HEK293 (cell line): ENCODE measurements at regions not wholly inside any gene's neighbourhood (a gene's known extent, or its start where the extent isn't known, plus 50 kb on each side); places are given as distances from the start of the nearest gene placed in this dataset.

Source experiments
- PRDM1 ChIP-seq: fragments of 450-650 bp; formaldehyde crosslinking; IDR thresholded peaks from 2 replicates; pipeline ENCODE4; 2016; ENCODE audit warnings: missing biosample characterization, missing genetic modification characterization
- REST ChIP-seq: fragments of 450-650 bp; formaldehyde crosslinking; IDR thresholded peaks from 2 replicates; pipeline ENCODE4 v1.5.1; 2016; ENCODE audit warnings: missing biosample characterization, missing genetic modification characterization
- SCRT1 ChIP-seq: fragments of 450-650 bp; formaldehyde crosslinking; IDR thresholded peaks from 2 replicates; pipeline ENCODE4 v1.5.1; 2016; ENCODE audit warnings: missing biosample characterization, missing genetic modification characterization, borderline replicate concordance
- ZNF24 ChIP-seq: fragments of 450-650 bp; formaldehyde crosslinking; IDR thresholded peaks from 2 replicates; pipeline ENCODE4 v1.5.1; 2016; ENCODE audit warnings: missing biosample characterization, missing genetic modification characterization
- ZNF580 ChIP-seq: fragments of 450-650 bp; formaldehyde crosslinking; IDR thresholded peaks from 2 replicates; pipeline ENCODE4 v1.5.1; 2016; ENCODE audit warnings: missing biosample characterization, missing genetic modification characterization
- ZNF639 ChIP-seq: fragments of 450-650 bp; formaldehyde crosslinking; IDR thresholded peaks from 2 replicates; pipeline ENCODE4 v1.5.1; 2016; ENCODE audit warnings: missing biosample characterization, missing genetic modification characterization
- ZNF776 ChIP-seq: fragments of 450-650 bp; formaldehyde crosslinking; IDR thresholded peaks from 2 replicates; pipeline ENCODE4 v1.5.0; 2017; ENCODE audit warnings: missing biosample characterization, missing genetic modification characterization, borderline replicate concordance
- TF ChIP-seq, protein P1 (sequence below): fragments of 450-650 bp; formaldehyde crosslinking; IDR thresholded peaks from 2 replicates; pipeline ENCODE4 v1.5.1; 2016; ENCODE audit warnings: missing biosample characterization, missing genetic modification characterization
- TF ChIP-seq, protein P2 (sequence below): fragments of 450-650 bp; formaldehyde crosslinking; IDR thresholded peaks from 2 replicates; pipeline ENCODE4 v1.5.1; 2016; ENCODE audit warnings: missing biosample characterization, missing genetic modification characterization, low read depth

- TF ChIP-seq, protein P1, sequence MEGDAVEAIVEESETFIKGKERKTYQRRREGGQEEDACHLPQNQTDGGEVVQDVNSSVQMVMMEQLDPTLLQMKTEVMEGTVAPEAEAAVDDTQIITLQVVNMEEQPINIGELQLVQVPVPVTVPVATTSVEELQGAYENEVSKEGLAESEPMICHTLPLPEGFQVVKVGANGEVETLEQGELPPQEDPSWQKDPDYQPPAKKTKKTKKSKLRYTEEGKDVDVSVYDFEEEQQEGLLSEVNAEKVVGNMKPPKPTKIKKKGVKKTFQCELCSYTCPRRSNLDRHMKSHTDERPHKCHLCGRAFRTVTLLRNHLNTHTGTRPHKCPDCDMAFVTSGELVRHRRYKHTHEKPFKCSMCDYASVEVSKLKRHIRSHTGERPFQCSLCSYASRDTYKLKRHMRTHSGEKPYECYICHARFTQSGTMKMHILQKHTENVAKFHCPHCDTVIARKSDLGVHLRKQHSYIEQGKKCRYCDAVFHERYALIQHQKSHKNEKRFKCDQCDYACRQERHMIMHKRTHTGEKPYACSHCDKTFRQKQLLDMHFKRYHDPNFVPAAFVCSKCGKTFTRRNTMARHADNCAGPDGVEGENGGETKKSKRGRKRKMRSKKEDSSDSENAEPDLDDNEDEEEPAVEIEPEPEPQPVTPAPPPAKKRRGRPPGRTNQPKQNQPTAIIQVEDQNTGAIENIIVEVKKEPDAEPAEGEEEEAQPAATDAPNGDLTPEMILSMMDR, result no peak
- TF ChIP-seq REST (tag by site-specific recombination) (no peak), ZNF24 (no peak), ZNF639 (tag by site-specific recombination) (no peak), SCRT1 (no peak), ZNF776 (no peak), ZNF580 (tag by site-specific recombination) (no peak), PRDM1 (tag by site-specific recombination) (no peak)
- TF ChIP-seq, protein P2, sequence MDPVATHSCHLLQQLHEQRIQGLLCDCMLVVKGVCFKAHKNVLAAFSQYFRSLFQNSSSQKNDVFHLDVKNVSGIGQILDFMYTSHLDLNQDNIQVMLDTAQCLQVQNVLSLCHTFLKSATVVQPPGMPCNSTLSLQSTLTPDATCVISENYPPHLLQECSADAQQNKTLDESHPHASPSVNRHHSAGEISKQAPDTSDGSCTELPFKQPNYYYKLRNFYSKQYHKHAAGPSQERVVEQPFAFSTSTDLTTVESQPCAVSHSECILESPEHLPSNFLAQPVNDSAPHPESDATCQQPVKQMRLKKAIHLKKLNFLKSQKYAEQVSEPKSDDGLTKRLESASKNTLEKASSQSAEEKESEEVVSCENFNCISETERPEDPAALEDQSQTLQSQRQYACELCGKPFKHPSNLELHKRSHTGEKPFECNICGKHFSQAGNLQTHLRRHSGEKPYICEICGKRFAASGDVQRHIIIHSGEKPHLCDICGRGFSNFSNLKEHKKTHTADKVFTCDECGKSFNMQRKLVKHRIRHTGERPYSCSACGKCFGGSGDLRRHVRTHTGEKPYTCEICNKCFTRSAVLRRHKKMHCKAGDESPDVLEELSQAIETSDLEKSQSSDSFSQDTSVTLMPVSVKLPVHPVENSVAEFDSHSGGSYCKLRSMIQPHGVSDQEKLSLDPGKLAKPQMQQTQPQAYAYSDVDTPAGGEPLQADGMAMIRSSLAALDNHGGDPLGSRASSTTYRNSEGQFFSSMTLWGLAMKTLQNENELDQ (tag by site-specific recombination), result no peak
Observed at GRCh38 chr6:126175251-126175650, 164.7 kb upstream of the CENPW start.
